H1 (cell line): ENCODE measurements at regions not wholly inside any gene's neighbourhood (a gene's known extent, or its start where the extent isn't known, plus 50 kb on each side); places are given as distances from the start of the nearest gene placed in this dataset.

Experiments
- CHD2 ChIP-seq: IDR thresholded peaks from 2 replicates; pipeline ENCODE4 v1.6.1; 2012; ENCODE audit warnings: low read length, improper control_type of control experiment
- POU5F1 ChIP-seq: IDR thresholded peaks from 2 replicates; pipeline ENCODE4 v1.6.1; 2011; ENCODE audit warnings: low read depth, mild to moderate bottlenecking, low read length, moderate library complexity
- RAD21 ChIP-seq, 2 experiments: IDR thresholded peaks in 1 of 2; conservative IDR thresholded peaks in 1 of 2; 2 replicates each; pipeline ENCODE4 v1.6.1; 2011; ENCODE audit warnings: low read depth in 2 of 2, low read length in 2 of 2, improper control_type of control experiment in 1 of 2, inconsistent platforms in 1 of 2, mild to moderate bottlenecking in 1 of 2, moderate library complexity in 1 of 2
- RNF2 ChIP-seq: fragments of 200-900, 300-1000 bp; sonication (generic); IDR thresholded peaks from 2 replicates; pipeline ENCODE4 v1.7.1; 2016; ENCODE audit warnings: borderline replicate concordance, low read depth, mild to moderate bottlenecking, antibody characterized with exemption, low read length; ENCODE audit not compliant: poor library complexity, severe bottlenecking; ENCODE audit errors: missing control alignments
- TCF12 ChIP-seq: IDR thresholded peaks from 2 replicates; pipeline ENCODE4 v1.6.1; 2011; ENCODE audit warnings: low read depth, mild to moderate bottlenecking, low read length
- ZNF274 ChIP-seq: IDR thresholded peaks from 2 replicates; pipeline ENCODE4 v1.7.0; 2012; ENCODE audit warnings: low read length, borderline replicate concordance; ENCODE audit errors: extremely low read depth
- TF ChIP-seq, protein P1 (sequence below), 3 experiments: IDR thresholded peaks; 1 replicate in 2 of 3; 2 replicates in 1 of 3; pipeline versions ENCODE4 v1.5.1 to v1.6.1; 2011; ENCODE audit warnings: low read length in 3 of 3, mild to moderate bottlenecking in 3 of 3, inconsistent platforms in 2 of 3, low read depth in 1 of 3, moderate library complexity in 1 of 3; ENCODE audit not compliant: insufficient read depth in 1 of 3; ENCODE audit errors: control extremely low read depth in 1 of 3

GRCh38 chr12:124406043-124406442 is 111.2 kb downstream of the RFLNA start:
- TF ChIP-seq, protein P1, sequence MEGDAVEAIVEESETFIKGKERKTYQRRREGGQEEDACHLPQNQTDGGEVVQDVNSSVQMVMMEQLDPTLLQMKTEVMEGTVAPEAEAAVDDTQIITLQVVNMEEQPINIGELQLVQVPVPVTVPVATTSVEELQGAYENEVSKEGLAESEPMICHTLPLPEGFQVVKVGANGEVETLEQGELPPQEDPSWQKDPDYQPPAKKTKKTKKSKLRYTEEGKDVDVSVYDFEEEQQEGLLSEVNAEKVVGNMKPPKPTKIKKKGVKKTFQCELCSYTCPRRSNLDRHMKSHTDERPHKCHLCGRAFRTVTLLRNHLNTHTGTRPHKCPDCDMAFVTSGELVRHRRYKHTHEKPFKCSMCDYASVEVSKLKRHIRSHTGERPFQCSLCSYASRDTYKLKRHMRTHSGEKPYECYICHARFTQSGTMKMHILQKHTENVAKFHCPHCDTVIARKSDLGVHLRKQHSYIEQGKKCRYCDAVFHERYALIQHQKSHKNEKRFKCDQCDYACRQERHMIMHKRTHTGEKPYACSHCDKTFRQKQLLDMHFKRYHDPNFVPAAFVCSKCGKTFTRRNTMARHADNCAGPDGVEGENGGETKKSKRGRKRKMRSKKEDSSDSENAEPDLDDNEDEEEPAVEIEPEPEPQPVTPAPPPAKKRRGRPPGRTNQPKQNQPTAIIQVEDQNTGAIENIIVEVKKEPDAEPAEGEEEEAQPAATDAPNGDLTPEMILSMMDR (IDR thresholded peaks at IDR 0.05; ENCODE audit: control extremely low read depth in 1 of 3, insufficient read depth in 1 of 3, low read depth in 1 of 3, low read length in 3 of 3), result no peak
- TF ChIP-seq TCF12 (no peak), POU5F1 (no peak), ZNF274 (no peak), RAD21 (IDR thresholded peaks at IDR 0.05 in 1 of 2, conservative IDR thresholded peaks at IDR 0.05 in 1 of 2; ENCODE audit: low read depth in 2 of 2, low read length in 2 of 2) (no peak), RNF2 (no peak), CHD2 (no peak)
